SK-N-SH (cell line): ENCODE measurements at regions not wholly inside any gene's neighbourhood (a gene's known extent, or its start where the extent isn't known, plus 50 kb on each side); places are given as distances from the start of the nearest gene placed in this dataset.

ENCODE experiments used
- ELF1 ChIP-seq: IDR thresholded peaks from 2 replicates; pipeline ENCODE4 v1.4.0; 2012
- EZH2phosphoT487 ChIP-seq: fragments of 200-600 bp; sonication (generic); IDR thresholded peaks from 2 replicates; pipeline ENCODE4 v1.6.1; 2017; ENCODE audit warnings: low read depth, mixed run types, mild to moderate bottlenecking, antibody characterized with exemption, moderate library complexity, borderline replicate concordance
- FOXM1 ChIP-seq: IDR thresholded peaks from 2 replicates; pipeline ENCODE4 v1.4.0; 2012; ENCODE audit warnings: low read depth, mild to moderate bottlenecking
- GABPA ChIP-seq: IDR thresholded peaks from 2 replicates; pipeline ENCODE4 v1.4.0; 2012; ENCODE audit warnings: low read depth, mild to moderate bottlenecking
- GATA2 ChIP-seq: sonication (generic); formaldehyde crosslinking; IDR thresholded peaks from 2 replicates; pipeline ENCODE4 v1.5.0; 2020; ENCODE audit warnings: mild to moderate bottlenecking, missing genetic modification reagents
- JUND ChIP-seq: IDR thresholded peaks from 2 replicates; pipeline ENCODE4 v1.4.0; 2012
- RAD21 ChIP-seq: IDR thresholded peaks from 2 replicates; pipeline ENCODE4 v1.6.1; 2012; ENCODE audit warnings: mild to moderate bottlenecking, low read length
- REST ChIP-seq: IDR thresholded peaks from 2 replicates; pipeline ENCODE4 v1.6.1; 2012; ENCODE audit warnings: mild to moderate bottlenecking, low read depth, low read length, moderate library complexity
- TAF1 ChIP-seq: IDR thresholded peaks from 2 replicates; pipeline ENCODE4 v1.6.1; 2012; ENCODE audit warnings: low read depth, mild to moderate bottlenecking, low read length, moderate library complexity, borderline replicate concordance
- TCF12 ChIP-seq: IDR thresholded peaks from 2 replicates; pipeline ENCODE4 v1.4.0; 2012
- TEAD4 ChIP-seq: IDR thresholded peaks from 2 replicates; pipeline ENCODE4 v1.4.0; 2012; ENCODE audit warnings: mild to moderate bottlenecking, borderline replicate concordance; ENCODE audit not compliant: insufficient read depth
- USF2 ChIP-seq: fragments of 150-350 bp; IDR thresholded peaks from 2 replicates; pipeline ENCODE4 v1.6.1; 2017; ENCODE audit warnings: antibody characterized with exemption, low read length, low read depth, borderline replicate concordance
- small RNA-seq, 7 experiments: library from RNA; depleted of rRNA; stranded (forward); fragments of <200 nt; gene quantifications; one replicate each; pipeline ENCODE3, GENCODE V24; 2012

GRCh38 chr7:85237721-85238120 lies 50.9 kb upstream of the SEMA3D start (continued):
- TF ChIP-seq REST (no peak), FOXM1 (no peak), ELF1 (no peak), TCF12 (no peak), TEAD4 (no peak), EZH2phosphoT487 (no peak), JUND (no peak), RAD21 (no peak), TAF1 (no peak), GABPA (no peak), USF2 (no peak), GATA2 (CRISPR knock-in tag) (no peak)

Small RNA genes lying in the stretch of these regions (small RNA-seq; reads per million reads assigned to genes)
- 0 to 4.5 (median 0) reads per million in 7 experiments for gene DYNLL1P7
